NCI-H2196 (cell line): ENCODE measurements at regions not wholly inside any gene's neighbourhood (a gene's known extent, or its start where the extent isn't known, plus 50 kb on each side); places are given as distances from the start of the nearest gene placed in this dataset.

Experiments
- DNase-seq: peaks from one replicate; lab custom pipeline; 2025; ENCODE audit not compliant: unreplicated experiment; lab: John Stamatoyannopoulos, UW

GRCh38 chr5:35282810-35283209 lies 52.5 kb upstream of the PRLR start:
- no peak for DNase-seq

- DNase-seq: no peak
Observed at GRCh38 chr5:35281613-35282012, 51.3 kb upstream of the PRLR start.
